Tibial nerve (tissue), 3 donors: ENCODE measurements at regions not wholly inside any gene's neighbourhood (a gene's known extent, or its start where the extent isn't known, plus 50 kb on each side); places are given as distances from the start of the nearest gene placed in this dataset.

Source experiments
- CTCF ChIP-seq, 5 experiments: fragments of 200-600 bp in 3 of 5; fragments of 450-650 bp in 2 of 5; sonication (generic) in 3 of 5; IDR thresholded peaks; one replicate each; pipeline ENCODE4 v1.5.1; 2016 to 2019; ENCODE audit warnings: antibody characterized with exemption in 5 of 5, mild to moderate bottlenecking in 3 of 5, moderate library complexity in 2 of 5
- POLR2A ChIP-seq, 2 donors: fragments of 450-650 bp; IDR thresholded peaks; one replicate each; pipeline ENCODE4 v1.6.1; 2017; ENCODE audit warnings: antibody characterized with exemption in 2 of 2, mild to moderate bottlenecking in 2 of 2, moderate library complexity in 2 of 2

GRCh38 chr2:16361261-16361995 lies 304.2 kb downstream of the CYRIA start:
- TF ChIP-seq POLR2A (IDR thresholded peaks at IDR 0.05) (no peak), CTCF (IDR thresholded peaks at IDR 0.05) (no peak)
